Activated naive CD4-positive, alpha-beta T cell treated with anti-CD3 and anti-CD28 coated beads, Interleukin-2, amount 10 ng/mL, durations not matched to agents 7 days and 5 days (primary cell): ENCODE measurements at regions not wholly inside any gene's neighbourhood (a gene's known extent, or its start where the extent isn't known, plus 50 kb on each side); places are given as distances from the start of the nearest gene placed in this dataset.
"Not testable (repeated sequence)": the region's sequence is repeated elsewhere in the genome, so short reads cannot be mapped to it uniquely, and the experiment has no call there.

Experiments used
- CTCF ChIA-PET: fragments of 350-600 bp; sonication (Branson Sonifier 250); formaldehyde crosslinking; loops from one replicate; lab custom pipeline; 2021; ENCODE audit warnings: antibody characterized with exemption; lab: Charles Lee
- DNase-seq: peaks from one replicate; pipeline ENCODE4 v3.0.0-alpha.2; 2020
- H3K27ac Mint-ChIP-seq: one replicate; pipeline ENCODE4 v1.8.0; 2021; ENCODE audit warnings: mild to moderate bottlenecking, moderate library complexity, mixed read lengths
- H3K27me3 Mint-ChIP-seq: one replicate; pipeline ENCODE4 v1.8.0; 2021; ENCODE audit warnings: mild to moderate bottlenecking, mixed read lengths
- H3K36me3 Mint-ChIP-seq: one replicate; pipeline ENCODE4 v1.8.0; 2021; ENCODE audit warnings: mixed read lengths
- H3K4me1 Mint-ChIP-seq: one replicate; pipeline ENCODE4 v1.8.0; 2021; ENCODE audit warnings: mixed read lengths
- H3K4me3 Mint-ChIP-seq: one replicate; pipeline ENCODE4 v1.8.0; 2021; ENCODE audit warnings: mild to moderate bottlenecking, moderate library complexity, mixed read lengths
- H3K9me3 Mint-ChIP-seq: one replicate; pipeline ENCODE4 v1.8.0; 2021; ENCODE audit warnings: mixed read lengths

DNA sequence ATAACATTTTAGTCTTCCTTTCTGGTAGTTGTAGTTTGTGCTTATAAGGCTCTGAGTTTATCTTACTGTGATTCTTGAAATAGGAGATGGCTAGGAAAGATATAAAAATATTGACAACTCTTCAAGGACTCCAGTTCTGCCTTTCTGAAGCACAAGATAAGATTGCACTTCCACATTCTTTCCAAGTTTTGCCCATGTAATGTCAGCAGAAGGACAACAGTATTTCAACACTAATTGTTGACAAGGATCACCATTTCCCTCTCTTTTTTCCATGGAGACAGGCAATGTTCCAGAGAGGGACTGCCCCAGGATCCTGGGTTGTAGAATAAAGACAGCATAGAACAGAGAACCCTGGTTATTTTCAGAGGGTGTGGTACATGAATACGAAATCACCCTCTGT, 279.1 kb upstream of the CNTNAP5 start:
- Mint-ChIP-seq H3K4me3 (no peak overlapping the region), H3K27ac (no peak overlapping the region), H3K36me3 (no peaks in the 10 kb centered on the region), H3K27me3 (no peaks in the 10 kb centered on the region), H3K4me1 (no peaks in the 10 kb centered on the region), H3K9me3 (peaks cover 4% of the 10 kb centered on the region)
- no peak for DNase-seq
- CTCF ChIA-PET, result no interaction called here

DNA sequence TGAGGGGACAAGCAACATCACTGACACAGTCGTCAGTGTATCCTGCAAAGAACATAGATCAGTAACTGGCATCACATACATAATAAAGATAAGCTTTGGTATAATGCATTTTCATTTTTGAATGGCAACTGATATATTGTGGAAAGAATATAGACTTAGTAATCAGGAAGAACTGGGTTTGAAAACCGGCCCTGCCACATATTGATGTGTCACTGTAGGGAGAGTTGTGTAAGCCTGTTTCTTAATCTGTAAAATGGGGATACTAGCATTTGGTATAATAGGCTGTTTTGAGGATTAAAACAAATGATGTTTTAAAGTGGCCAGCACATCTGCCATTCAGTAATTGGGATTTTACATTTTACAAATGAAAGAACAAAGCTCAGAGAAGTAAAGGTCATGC, 277.8 kb upstream of the CNTNAP5 start:
- CTCF ChIA-PET, result no interaction called here
- Mint-ChIP-seq H3K36me3 (no peaks in the 10 kb centered on the region), H3K9me3 (peaks cover 4% of the 10 kb centered on the region), H3K4me1 (no peaks in the 10 kb centered on the region), H3K4me3 (no peak overlapping the region), H3K27me3 (no peaks in the 10 kb centered on the region), H3K27ac (no peak overlapping the region)
- no peak for DNase-seq

DNA sequence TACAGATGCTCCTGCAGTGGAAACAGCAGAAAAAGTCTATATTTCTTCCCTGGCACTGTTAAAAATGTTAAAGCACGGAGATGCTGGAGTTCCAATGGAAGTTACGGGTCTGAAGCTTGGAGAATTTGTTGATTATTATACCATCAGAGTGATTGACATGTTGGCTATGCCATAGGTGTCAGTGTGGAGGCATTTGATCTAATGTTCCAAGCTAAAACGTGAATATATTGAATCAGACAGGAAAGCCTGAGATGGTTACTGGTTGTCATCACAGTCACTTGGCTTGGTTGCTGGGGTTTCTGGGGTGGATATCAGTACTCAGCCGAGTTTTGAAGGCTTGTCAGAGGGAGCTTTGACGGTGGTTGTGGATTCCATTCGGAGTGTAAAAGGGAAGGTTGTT, 262.9 kb upstream of the CNTNAP5 start:
- H3K27me3 Mint-ChIP-seq, result no peaks in the 10 kb centered on the region
- H3K4me1 Mint-ChIP-seq, result no peaks in the 10 kb centered on the region
- H3K27ac Mint-ChIP-seq, result no peak overlapping the region
- no peaks in the 10 kb centered on the region for H3K36me3 Mint-ChIP-seq
- DNase-seq, result no peak
- H3K9me3 Mint-ChIP-seq, result peaks cover 20% of the 10 kb centered on the region
- CTCF ChIA-PET, result no interaction called here
- no peak overlapping the region for H3K4me3 Mint-ChIP-seq

DNA sequence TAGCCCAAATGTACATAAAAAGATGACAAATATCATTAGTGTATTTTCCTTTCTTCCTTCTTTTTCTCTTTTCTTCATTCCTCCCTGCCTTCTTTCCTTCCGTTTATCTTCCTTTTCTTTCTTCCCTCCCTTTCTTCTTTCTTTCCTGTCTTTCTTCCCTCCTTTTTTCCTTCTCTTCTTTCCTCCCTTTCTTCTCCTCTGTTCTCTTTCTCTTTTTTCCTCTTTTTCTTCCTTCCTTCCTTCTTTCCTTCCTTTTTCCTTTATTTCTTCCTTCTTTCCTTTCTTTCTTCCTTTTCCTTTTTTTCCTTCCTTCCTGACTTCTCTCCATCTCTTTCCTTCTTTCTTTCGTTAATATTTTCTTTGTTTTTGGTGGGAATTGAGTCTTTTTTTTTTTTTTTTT, 256.9 kb upstream of the CNTNAP5 start:
- CTCF ChIA-PET, result no interaction called here
- no peaks in the 10 kb centered on the region for H3K4me1 Mint-ChIP-seq
- H3K36me3 Mint-ChIP-seq, result no peaks in the 10 kb centered on the region
- H3K27ac Mint-ChIP-seq, result no peak overlapping the region
- no peak for DNase-seq
- H3K27me3 Mint-ChIP-seq, result no peaks in the 10 kb centered on the region
- H3K4me3 Mint-ChIP-seq, result no peak overlapping the region
- H3K9me3 Mint-ChIP-seq, result peaks cover 2% of the 10 kb centered on the region

DNA sequence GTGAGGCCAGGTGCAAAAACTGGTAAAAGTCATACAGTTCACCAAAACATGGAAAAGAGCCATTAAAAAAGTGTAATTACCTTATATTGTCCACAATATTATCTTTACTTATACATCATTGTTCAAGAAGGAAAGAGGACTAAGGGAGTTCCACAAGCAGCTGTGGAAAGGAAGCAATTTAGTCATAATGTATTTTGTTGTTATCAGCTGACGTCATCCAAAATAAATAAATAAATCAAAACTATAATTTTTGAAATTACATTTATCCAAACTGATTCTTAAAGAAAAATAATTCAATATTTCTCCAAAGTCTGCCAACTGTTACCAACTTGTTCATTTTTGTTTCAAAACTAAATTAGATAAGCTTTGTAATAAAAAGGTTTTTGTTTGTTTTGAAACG, 256.1 kb upstream of the CNTNAP5 start:
- CTCF ChIA-PET, result no interaction called here
- H3K4me1 Mint-ChIP-seq, result no peaks in the 10 kb centered on the region

GRCh38 chr2:123770996-123771720, 253.9 kb upstream of the CNTNAP5 start:
- no peak overlapping the region for H3K27ac Mint-ChIP-seq
- H3K4me3 Mint-ChIP-seq, result no peak overlapping the region
- no peaks in the 10 kb centered on the region for H3K36me3 Mint-ChIP-seq
- no peaks in the 10 kb centered on the region for H3K4me1 Mint-ChIP-seq
- no peak for DNase-seq
- H3K27me3 Mint-ChIP-seq, result no peaks in the 10 kb centered on the region
- CTCF ChIA-PET, result no interaction called here
- H3K9me3 Mint-ChIP-seq, result peaks cover 10% of the 10 kb centered on the region

More for the DNA sequence above, 256.1 kb upstream of the CNTNAP5 start:
- H3K27ac Mint-ChIP-seq, result no peak overlapping the region
- DNase-seq, result no peak
- H3K9me3 Mint-ChIP-seq, result peaks cover 5% of the 10 kb centered on the region
- no peak overlapping the region for H3K4me3 Mint-ChIP-seq
- no peaks in the 10 kb centered on the region for H3K27me3 Mint-ChIP-seq
- H3K36me3 Mint-ChIP-seq, result no peaks in the 10 kb centered on the region

DNA sequence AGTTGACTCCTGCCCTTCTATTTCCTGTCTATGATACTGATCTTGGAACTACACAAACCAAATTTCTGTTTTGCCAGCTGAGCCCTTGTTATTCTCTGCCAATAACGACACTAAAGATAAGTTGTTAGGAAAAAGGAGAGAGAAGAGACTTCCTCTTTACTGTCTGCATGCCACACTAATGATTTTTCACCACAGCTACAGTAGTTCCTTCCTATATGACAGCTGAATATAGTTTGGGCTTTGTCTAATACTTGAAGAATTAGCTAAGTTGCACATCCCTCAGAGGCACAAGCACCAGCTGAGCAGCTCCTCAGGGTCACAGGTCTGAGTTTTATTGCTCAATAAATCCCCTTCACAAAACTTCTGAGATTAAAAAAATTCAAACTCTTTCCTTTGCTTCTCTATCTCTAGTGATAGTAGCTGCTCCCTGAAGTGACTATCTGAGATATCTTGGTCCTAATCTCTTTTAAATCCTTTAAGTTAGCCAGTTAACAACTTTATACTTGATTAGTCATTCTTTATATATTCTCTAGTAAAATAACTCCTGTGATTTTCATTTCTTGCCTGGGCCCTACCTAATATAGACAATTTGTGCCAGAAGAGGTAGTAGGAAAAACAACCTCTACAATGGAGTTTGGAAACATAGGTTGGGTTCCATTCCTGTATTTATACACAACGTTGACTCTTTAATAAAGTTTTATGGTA, 253.0 kb upstream of the CNTNAP5 start:
- no peak overlapping the region for H3K27ac Mint-ChIP-seq
- no peak for DNase-seq
- peaks cover 10% of the 10 kb centered on the region for H3K9me3 Mint-ChIP-seq
- H3K4me1 Mint-ChIP-seq, result no peaks in the 10 kb centered on the region
- CTCF ChIA-PET, result no interaction called here
- no peak overlapping the region for H3K4me3 Mint-ChIP-seq
- H3K27me3 Mint-ChIP-seq, result no peaks in the 10 kb centered on the region
- H3K36me3 Mint-ChIP-seq, result no peaks in the 10 kb centered on the region

- CTCF ChIA-PET, result no interaction called here
- Mint-ChIP-seq H3K4me1 (no peaks in the 10 kb centered on the region), H3K27ac (no peak overlapping the region), H3K36me3 (no peaks in the 10 kb centered on the region), H3K9me3 (peaks cover 16% of the 10 kb centered on the region), H3K27me3 (no peaks in the 10 kb centered on the region), H3K4me3 (no peak overlapping the region)
- DNase-seq, result no peak
These were observed 248.0 kb upstream of the CNTNAP5 start for GRCh38 chr2:123777116-123777515.

DNA sequence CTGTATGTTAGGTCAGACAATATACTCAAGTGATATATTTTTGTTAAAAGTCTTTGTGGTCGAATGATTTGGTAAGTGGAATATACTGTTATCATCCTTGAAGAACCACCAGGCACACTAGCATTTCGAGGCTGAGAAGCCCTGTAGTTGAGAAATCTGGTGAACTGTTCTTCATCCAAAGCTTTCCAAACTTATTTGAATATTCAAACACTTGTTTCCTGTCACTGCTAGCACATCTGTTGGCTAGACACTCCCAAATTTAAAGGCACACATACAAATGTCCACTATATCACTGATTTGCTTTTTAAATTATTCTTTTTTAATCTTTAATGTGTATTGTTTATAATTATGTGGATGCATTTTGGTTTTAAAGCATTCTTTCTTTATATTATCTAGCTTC, 241.9 kb upstream of the CNTNAP5 start:
- Mint-ChIP-seq H3K4me3 (no peak overlapping the region), H3K27me3 (no peaks in the 10 kb centered on the region), H3K27ac (no peak overlapping the region), H3K36me3 (no peaks in the 10 kb centered on the region), H3K4me1 (no peaks in the 10 kb centered on the region), H3K9me3 (peaks cover 14% of the 10 kb centered on the region)
- no peak for DNase-seq
- CTCF ChIA-PET, result no interaction called here

DNA sequence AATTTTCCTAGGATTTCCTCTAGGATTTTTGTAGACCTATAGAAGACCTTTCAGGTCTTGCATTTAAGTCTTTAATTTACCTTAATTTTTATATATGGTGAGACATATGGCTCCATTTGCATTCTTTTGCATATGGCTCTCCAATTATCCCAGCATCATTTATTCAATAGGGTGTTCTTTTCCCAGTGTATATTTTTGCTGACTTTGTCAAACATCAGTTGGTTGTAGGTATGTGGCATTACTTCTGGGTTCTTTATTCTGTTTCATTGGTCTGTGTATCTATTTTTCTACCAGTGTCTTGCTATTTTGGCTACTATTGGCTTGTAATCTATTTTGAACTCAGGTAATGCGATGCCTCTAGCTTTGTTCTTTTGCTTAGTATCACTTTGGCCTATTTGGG, 239.8 kb upstream of the CNTNAP5 start:
- Mint-ChIP-seq H3K9me3 (peaks cover 12% of the 10 kb centered on the region), H3K4me1 (no peaks in the 10 kb centered on the region), H3K27ac (no peak overlapping the region), H3K4me3 (no peak overlapping the region), H3K27me3 (no peaks in the 10 kb centered on the region), H3K36me3 (no peaks in the 10 kb centered on the region)
- CTCF ChIA-PET, result no interaction called here
- no peak for DNase-seq

- no peaks in the 10 kb centered on the region for H3K36me3 Mint-ChIP-seq
- H3K4me3 Mint-ChIP-seq, result no peak overlapping the region
- H3K27me3 Mint-ChIP-seq, result no peaks in the 10 kb centered on the region
- H3K27ac Mint-ChIP-seq, result no peak overlapping the region
- H3K4me1 Mint-ChIP-seq, result no peaks in the 10 kb centered on the region
- CTCF ChIA-PET, result no interaction called here
- peaks cover 4% of the 10 kb centered on the region for H3K9me3 Mint-ChIP-seq
- DNase-seq, result no peak
These were observed 233.9 kb upstream of the CNTNAP5 start for GRCh38 chr2:123791207-123791606.

DNA sequence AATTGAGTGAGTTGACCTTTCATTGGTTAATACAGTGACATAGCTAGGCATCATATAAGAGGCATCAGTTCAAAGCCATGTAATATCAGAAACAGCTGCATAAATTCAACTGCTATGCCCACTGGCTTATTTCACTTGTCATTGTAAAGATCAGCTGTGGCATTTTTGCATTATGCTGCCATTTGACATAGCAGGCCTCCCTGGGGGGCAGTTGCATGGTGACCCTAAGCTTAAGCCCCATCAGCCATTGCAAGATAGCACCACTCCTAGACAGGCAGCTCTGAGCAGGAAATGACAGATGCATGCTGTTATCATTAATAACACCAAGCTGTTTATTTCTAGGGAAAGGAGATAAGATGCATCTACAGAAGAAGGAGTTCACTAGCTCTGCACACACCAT, 233.4 kb upstream of the CNTNAP5 start:
- Mint-ChIP-seq H3K4me1 (no peaks in the 10 kb centered on the region), H3K4me3 (no peak overlapping the region), H3K36me3 (no peaks in the 10 kb centered on the region), H3K27ac (no peak overlapping the region), H3K9me3 (no peaks in the 10 kb centered on the region), H3K27me3 (no peaks in the 10 kb centered on the region)
- no peak for DNase-seq
- CTCF ChIA-PET, result no interaction called here

DNA sequence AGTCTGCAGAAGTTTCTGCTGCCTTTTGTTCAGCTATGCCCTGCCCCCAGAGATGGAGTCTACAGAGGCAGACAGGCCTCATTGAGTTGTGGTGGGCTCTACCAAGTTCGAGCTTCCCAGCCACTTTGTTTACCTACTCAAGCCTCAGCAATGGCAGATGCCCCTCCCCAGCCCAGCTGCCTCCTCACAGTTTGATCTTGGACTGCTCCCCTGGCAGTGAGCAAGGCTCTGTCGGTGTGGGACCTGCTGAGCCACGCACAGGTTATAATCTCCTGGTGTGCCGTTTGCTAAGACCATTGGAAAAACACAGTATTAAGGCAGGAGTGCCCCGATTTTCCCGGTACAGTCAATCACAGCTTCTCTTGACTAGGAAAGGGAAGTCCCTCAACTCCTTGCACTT, 221.0 kb upstream of the CNTNAP5 start:
- H3K4me1 Mint-ChIP-seq, CTCF ChIA-PET, H3K4me3 Mint-ChIP-seq, H3K36me3 Mint-ChIP-seq, H3K27me3 Mint-ChIP-seq, H3K27ac Mint-ChIP-seq, DNase-seq: not testable (repeated sequence)
- peaks cover 34% of the 10 kb centered on the region for H3K9me3 Mint-ChIP-seq

- H3K4me1 Mint-ChIP-seq, CTCF ChIA-PET, H3K27ac Mint-ChIP-seq, DNase-seq, H3K36me3 Mint-ChIP-seq, H3K4me3 Mint-ChIP-seq, H3K27me3 Mint-ChIP-seq: not testable (repeated sequence)
- H3K9me3 Mint-ChIP-seq, result peaks cover 34% of the 10 kb centered on the region
These were observed 219.3 kb upstream of the CNTNAP5 start for GRCh38 chr2:123805746-123806145.

DNA sequence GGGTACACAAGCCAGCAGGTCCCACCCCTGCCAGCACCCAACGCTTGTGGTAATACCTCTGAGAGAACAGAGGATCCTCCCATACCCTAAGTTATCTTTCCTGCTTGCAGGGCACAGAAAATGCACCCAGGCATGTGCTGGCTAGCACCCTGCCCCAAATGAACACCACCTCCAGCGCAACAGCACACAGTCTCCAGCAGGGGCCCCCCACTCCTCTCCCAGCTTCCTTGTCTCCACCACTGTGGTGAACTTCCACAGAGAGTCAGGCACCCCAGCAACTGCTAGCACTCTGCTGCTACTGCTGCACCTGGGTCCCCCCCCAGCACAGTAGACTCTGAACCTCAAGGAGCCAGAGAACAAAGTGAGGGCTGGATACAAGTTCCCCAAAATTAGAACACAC, 216.8 kb upstream of the CNTNAP5 start:
- H3K9me3 Mint-ChIP-seq, result peaks cover 28% of the 10 kb centered on the region
- DNase-seq, result no peak
- CTCF ChIA-PET, result no interaction called here
- no peak overlapping the region for H3K4me3 Mint-ChIP-seq
- no peaks in the 10 kb centered on the region for H3K4me1 Mint-ChIP-seq
- no peaks in the 10 kb centered on the region for H3K27me3 Mint-ChIP-seq
- no peak overlapping the region for H3K27ac Mint-ChIP-seq
- H3K36me3 Mint-ChIP-seq, result no peaks in the 10 kb centered on the region
